Bone marrow (tissue), 2 donors: ENCODE measurements at regions not wholly inside any gene's neighbourhood (a gene's known extent, or its start where the extent isn't known, plus 50 kb on each side); places are given as distances from the start of the nearest gene placed in this dataset.

Experiments
- DNase-seq, 2 donors: peaks; one replicate each; lab custom pipeline; 2025; lab: John Stamatoyannopoulos, UW

DNA sequence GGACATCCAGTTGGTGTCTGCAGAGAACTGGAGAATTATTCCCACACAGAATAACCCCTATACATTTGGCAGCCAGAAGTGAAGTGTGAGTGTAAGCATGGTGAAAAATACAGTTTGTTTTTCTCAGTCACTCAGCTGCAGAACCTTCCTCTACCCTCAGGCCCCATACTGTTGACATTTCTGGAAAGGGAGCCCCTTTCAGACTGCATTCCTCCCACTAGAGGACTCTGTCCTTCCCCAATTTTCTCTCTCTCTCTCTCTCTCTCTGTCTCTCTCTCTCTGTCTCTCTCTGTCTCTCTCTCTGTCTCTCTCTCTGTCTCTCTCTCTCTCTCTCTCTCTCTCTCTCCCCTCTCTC is 86.8 kb upstream of the STEAP1B start:
- no peak for DNase-seq

DNA sequence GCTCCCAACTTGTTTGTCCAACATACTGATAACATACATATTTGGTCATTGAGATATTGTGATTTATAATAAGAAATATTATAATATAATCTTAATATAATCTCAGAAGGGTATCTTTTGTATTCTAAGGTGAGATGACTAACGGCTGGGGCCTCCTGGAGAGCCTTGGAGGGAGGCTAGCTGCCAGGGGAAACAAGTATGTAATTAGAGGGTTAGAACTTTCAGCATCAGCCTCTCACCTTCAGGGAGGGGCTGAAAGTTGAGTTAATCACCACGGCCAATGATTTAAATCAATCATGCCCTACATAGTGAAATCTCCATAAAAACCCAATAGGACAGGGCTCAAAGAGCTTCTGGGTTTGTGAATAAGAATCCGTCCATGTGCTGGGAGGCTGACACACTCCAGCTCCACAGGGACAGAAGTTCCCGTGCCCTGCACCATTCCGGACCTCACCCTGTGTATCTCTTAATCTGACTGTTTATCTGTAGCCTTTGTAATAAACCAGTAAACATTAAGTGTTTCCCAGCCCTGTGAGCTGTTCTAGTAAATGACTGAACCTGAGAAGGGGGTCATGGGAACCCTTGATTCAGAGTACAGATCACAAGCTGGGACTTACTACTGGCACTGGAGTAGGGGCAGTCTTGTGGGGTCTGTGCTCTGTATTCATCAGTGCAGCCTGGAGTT is 86.3 kb upstream of the STEAP1B start:
- DNase-seq: no peak

DNA sequence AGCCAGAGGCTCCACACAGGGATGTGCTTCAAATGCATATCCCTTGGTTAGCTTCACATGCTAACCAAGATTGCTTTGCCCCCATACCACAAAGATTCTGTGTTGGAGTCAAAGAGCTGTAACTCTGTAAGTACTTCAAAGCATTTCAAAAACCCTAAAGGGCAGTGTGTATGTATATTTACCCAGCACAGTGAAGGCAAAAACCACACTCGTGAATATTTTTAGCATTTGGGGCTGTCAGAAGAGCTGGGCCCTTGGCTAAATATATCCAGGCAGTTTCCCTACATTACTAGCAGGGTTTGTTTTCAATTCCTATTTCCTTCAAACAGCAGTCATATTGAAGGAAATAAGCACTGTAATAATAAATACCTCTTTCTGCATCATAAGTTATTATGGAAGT is 84.2 kb upstream of the STEAP1B start:
- no peak for DNase-seq

DNA sequence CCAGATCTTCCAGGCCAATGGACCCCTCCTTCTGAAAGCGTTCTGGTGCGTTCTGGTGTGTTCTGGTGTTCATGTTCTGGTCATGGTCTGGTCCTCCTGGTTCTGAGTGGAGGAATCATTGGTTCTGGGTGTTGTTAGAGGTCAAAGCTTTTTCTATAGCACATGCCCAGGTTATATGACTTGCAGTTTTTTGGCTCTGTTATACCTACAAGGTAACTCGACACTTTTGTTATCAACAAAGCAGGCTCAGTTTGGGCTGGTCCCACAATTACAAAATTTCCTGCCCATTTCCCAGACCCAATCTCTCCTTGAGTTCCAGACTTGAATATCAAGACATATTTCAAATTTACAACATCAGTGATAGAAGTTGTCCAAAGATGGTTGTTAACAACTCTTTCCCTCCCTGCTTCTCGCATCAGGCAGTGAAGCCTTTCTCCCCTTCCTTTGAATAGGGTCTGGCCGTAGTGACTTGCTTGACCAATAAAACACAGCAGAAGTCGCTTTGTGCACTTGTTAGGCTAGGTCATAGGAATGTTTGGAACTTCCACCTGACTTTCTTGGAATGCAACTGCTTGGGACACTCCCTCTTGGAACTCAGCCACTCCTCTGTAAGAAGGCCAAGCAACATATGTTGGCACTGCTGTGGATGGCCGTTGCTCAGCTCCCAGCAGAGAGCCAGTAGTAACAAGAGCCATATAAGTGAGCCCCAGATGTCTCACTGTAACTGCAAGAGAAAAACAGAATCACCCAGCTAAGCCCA is 83.1 kb upstream of the STEAP1B start:
- no peak for DNase-seq

DNA sequence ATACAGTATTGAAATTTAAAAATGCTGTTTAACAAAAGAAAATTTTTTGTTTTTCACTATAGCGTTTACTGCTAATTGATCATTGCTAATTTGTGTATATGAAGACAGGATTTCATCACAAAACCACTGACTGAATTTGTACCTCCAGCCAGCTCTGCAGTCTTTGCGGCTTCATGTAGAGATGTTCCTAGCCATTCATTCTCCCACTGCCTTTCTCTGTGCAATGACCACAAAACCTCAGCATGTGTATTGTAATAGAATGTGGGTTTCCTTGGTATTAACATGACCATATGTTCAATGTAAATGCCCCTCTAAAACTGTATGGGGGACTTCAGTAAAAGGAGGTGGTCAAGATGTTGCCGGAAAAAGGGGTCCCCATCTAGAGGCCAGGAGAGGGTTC is 81.1 kb upstream of the STEAP1B start:
- no peak for DNase-seq

DNA sequence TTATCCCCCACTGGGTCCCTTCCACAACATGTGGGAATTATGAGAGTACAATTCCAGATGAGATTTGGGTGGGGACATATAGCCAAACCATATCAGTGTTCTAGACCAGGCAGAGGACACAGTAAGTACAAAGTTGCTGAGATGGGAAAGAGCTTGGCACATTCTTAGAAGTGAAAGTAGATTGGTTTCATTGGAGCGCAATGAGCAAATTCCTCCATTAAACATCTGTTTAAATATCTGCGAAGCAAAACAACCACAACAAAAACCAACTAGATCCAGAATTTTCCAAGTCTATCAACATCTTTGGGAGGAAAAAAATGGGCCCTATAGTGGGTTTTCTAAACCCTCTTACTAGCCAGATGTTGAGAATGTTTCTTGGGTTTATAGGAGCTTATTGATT is 80.0 kb upstream of the STEAP1B start:
- DNase-seq: no peak

DNA sequence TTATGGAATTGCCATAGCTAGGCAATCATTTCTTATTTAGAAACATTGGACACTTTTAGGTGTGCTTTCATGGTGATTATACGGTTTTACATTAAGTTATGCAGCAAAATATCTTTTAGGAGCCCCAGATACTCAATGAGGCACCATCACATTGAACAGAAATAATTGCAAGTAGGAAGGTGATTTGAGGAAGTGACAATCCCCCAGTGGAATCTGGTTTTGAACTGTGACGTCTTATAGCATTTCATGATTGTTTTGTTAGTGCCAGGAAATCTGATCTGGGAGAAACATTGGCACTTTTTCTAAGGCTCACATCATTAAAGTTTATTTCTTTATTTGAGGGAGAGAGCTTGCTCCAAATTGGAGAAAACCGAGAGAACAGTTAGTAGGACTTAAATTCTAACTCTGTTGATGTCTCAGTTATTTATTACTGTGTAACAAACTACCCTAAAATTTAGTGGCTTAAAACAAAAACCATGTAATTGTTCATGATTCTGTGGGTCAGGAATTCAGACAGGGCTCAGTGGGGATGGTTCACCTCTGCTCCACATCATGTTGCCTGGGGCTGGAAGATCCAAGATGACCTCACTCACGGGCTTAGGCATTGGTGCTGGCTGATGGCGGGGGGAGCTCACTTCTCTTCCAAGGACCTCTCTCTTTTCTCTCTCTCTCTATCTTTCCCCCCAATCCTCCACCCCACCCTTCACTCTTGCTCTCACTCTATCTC is 78.2 kb upstream of the STEAP1B start:
- DNase-seq: no peak

DNA sequence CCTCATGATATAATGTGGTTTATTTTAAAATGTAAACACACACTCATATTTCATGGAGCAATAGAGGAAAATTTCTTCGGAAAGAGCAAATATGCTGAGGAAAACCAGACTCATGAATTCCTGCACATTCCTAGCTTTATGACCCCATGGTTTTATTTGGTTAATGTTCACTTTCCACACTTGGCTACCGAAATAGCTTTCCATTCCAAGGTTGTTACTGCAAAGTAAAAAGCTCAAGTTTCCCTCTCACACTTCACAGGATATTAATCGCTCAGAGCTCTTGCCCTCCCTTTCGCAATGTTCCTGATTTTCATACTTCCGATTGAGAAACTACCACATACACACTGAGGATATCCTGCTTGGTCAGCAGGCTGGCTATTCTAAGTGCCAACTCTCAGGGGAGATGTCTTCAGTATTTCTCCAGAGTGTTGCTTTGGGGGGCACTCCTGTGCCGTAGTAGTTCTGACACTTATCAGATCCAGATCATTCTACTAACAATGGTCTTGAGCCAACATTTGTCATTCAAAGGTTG is 77.5 kb upstream of the STEAP1B start:
- DNase-seq: no peak

DNA sequence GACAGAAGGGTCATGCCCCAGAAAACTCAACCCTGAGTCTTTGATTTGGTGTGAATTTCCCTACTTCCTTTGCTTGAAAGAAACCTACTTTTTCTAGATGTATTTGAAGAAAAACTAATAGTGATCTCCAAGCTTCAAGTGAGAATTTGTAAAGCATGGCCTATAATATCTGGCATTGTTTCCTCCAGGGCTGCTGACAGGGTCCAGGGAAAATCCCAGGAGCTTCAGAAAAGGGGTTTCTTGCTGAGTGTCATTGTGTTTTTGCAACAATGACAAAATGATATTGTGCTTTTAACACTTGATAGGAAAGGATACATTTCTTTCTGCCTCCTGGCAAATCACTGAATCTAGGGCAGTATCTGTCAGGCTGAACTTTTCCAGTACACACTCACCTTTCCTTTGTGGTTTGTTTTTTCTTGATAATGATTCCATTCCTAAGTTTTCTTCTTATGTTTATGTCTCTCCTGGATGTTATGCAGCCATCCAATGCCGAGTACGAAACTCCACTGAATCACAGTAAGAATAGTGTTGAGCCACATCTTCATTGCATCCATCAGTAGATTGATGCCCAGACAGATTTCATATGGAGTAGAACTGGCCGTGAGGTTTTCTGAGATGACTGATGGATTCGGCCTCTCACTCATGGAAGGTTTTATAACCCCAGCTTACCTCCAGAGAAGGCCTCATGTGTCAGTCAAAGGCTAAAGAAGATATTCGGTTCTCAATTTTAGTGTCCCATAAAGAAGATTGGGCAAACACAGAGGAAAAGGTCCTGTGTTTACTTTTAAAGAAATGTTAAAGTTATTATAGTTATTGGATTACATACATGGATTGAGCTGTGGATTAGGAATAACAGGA is 76.9 kb upstream of the STEAP1B start:
- no peak for DNase-seq

DNA sequence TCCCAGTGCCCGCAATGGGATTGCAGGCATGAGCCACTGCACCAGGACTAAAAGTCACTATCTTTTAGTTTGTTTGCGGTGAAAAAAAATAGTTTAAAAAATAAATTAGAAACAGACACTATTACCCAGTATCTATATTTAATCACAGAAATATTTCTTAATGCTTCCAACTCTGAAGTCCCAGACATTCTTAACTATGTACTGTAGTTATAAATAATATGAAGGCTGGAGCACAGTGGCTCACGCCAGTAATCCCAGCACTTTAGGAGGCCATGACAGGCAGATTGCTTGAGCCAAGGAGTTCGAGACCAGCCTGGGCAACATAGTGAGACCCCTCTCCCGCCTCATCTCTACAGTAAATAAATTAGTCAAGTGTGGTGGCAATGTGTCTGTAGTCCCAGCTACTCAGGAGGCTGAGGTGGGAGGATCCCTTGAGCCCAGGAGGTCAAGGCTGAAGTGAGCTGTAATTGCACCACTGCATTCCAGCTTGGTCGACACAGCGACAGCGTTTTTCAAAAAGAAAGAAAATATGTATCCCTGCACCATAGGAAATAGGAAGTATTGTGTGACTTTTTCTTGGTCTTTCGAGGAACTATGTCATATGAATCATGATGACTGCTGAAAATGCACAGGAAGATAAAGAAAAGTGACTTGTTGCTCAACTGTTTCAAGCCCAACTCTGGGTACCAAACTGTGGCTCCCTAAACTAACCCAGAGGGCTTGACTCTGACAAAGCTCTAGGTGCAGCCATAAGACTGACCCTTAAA is 74.9 kb upstream of the STEAP1B start:
- DNase-seq: no peak

DNA sequence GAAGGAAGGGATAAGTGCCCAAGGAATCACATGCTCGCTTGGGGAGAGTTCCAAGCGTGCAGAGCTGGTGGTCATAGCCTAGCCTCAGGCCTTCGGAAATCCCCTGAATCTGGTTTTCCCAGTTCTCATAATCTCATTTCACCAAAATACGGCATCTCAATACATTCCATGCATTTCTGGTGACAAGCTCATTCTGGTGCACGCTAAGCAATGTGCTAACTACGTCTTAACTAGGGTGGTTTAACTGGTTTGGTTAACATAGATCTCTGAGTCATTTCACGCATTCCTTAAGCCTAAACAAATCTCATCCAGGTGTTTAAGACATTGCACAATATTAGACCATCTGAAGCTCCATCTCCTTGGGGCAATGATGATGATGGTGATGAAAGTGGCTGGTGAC is 72.9 kb upstream of the STEAP1B start:
- no peak for DNase-seq

DNA sequence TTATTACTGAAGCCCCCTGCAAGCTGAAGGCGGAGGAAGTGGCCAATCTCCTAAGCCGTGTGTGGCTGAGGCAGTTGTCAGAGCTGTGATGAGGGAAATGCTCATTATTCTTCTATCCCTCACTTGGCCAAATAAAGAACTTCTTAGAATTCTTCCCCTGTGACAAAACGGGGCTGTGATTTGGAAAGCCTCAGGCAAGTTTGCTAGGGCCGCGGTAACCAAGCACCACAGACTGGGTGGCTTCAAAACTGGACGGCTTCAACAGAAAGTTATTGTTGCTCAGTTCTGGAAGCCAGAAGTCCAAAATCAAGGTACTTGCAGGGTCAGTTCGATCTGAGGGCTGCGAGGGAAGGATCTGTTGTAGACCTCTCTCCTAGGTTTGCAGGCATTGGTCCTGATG is 72.3 kb upstream of the STEAP1B start:
- no peak for DNase-seq

DNA sequence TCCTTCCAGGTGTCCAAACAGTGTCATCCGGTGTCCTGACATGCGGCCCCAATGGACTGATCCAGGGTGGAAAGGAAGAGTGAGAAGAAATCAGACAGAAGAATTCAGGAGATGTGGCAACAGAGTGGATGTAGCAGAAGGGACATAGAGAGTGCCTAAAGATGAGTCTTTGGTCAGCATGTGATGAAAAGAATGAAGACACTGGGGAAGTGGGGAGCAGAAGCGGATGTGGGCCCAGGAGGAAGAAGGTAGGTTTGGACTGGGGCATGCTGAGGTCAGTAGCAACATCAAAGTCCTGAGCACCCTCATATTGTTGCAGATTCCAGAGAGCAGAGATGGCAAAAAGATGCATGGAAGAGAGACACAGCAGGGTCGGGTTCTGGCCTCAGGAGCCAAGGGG is 71.8 kb upstream of the STEAP1B start:
- DNase-seq: no peak

DNA sequence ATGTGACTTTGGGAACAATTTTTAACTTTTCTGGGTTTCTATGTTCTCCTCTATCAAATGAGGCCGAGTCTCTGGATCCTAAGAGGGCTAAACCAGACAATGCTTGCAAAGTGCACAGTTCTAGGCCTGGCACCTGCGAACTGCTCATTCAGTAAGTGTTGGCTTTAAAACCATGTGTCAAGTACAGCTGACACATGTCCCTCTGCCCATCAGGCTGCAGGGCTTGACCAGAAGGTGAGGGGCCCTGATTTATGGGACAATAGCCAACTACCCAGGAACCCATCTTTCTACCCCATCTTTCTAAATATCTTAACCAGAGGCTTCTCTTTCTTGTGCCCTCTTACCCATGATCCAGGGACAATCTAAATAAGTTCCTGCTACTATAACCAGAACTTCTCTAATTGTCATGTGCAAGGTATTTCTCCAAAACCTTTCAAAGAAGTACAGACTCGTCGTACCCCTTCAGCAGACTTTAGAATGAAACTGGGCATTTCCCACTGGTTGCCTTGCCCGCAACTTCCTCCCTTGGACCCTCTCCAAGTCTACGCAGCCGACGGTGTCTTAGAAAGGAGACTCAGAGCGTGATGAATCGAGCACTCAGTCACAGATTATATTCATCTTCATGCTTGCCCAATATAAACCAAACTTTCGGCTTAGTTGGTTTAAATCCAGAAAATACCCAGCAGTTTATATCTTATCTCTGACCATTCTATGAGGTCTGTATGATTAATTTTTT is 69.8 kb upstream of the STEAP1B start:
- peak in 1 of 2 donors; percentile 31 for DNase-seq

DNA sequence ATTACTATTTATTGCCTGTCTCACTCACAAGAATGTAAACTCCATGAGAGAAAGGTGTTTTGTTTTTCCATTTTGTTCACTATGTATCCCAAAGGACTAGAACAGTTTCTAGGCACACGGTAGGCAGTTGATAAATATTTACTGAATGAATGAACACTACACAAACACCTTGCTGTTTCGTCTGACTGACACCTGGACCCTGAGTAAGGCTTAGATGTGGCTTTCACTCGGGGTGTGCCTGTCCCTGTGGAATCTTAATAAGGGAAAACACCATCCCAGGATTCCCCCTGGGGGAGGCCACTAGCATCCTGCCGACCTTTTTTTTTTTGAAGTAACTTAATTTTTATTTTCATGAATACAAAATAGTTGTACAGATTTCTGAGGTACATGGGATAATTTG is 66.6 kb upstream of the STEAP1B start:
- no peak for DNase-seq

DNA sequence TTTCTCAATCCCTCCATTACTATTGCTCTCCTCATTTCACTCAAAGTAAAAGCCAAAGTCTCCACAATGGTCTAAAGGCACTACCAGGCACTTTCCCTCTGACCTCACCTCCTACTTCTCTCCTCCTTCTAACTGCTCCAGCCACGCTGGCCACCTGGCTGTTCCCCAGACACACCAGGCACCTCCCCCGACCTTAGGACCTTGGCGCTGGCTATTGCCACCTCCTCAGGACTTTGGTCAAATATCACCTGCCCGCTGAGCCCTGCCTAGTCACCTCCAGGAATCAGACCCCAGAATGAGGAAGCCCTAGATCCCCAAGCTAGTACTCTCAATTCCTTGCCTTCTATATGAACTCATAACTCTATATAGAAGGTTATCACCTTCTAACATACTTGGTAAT is 66.2 kb upstream of the STEAP1B start:
- DNase-seq: no peak

DNA sequence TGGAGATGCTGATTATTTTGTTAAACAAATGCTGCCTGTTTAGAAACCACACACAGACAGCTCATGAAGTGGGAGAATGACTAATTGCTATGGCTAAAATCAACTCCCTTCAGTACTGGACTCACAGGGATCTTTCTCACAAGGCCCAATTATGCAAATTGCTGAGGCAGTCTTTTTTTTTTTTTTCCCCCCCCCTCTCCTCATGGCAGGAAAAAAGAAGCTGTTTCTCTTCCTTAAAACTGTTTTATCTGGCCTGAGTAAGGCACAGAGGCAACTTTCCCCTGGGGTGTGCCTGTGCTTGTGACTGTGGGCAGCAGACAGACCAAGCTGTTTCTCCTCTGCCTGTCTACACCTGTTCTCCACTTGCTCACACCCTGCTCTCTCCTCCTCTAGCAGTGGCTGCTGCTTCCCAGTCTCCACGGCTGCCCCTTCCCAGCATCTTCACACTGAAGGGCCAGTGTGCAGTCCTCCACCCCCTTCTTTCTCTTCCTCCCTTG is 65.4 kb upstream of the STEAP1B start:
- DNase-seq: peak in 1 of 2 donors; percentile 26

DNA sequence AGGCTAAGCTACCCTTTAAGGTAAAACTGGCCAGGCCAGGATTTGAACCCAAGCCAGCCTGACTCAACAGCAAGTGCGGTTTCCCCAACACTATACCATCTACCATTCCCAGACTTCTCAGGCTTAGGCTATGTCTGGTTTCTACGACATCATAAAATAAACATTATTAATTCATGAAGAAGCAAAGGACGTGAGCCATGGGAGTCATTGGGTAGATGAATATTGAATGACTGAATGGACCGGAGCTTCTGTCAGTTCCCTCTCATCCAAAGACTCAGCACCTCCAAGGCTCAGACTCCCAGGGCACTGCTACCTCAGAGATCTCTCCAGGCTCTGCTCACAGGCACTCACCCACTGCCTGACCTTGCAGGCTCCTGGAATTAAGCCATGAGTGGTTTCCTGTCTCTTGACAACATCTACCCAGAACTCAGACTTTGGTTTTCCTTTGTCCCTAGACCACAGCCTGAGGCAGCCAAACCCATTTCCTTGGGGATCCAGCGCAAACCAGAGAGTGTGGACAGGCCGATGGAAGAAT is 64.6 kb upstream of the STEAP1B start:
- DNase-seq: no peak

DNA sequence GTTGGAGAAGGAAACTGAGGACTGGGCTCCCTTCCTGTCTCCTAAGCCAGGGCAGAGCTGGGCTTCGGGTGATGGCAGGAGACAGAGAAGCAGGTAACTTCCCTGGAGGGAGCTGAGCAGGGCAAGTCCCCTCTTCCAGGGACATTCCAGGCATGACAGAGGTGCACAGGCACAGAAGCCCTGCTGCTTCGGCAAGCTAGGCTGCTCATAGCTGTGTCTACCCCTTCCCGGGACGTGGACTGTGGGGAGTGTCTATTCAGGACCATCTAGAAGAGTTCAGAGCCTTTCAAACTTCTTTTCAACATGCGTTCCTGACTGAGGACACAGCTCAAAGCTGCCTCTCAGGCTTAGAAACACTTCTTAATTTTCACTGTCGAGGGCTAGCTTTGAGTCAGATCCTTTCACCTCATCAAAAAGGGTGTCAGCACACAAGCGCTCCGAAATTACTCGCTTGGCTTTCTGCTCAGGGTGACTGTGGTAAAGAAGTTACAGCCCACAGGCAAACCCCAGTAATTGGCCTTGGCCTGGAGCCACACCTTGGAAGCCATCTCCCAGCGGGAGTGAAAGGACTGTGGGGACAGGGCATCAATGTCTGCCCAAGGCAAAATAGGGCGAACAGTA is 63.7 kb upstream of the STEAP1B start:
- no peak for DNase-seq
